Activated CD4-positive, alpha-beta T cell treated with anti-CD3 and anti-CD28 coated beads for 24 hours (primary cell): ENCODE measurements at regions not wholly inside any gene's neighbourhood (a gene's known extent, or its start where the extent isn't known, plus 50 kb on each side); places are given as distances from the start of the nearest gene placed in this dataset.

Source experiments
- DNase-seq, 2 donors: peaks; one replicate each; pipeline ENCODE4 v3.0.0-alpha.2; 2020; ENCODE audit warnings: low read depth in 2 of 2

- no peak for DNase-seq
Observed at GRCh38 chr6:21811484-21811883, 217.9 kb downstream of the SOX4 start.

GRCh38 chr6:21816231-21816630 lies 222.7 kb downstream of the SOX4 start:
- DNase-seq, result no peak

GRCh38 chr6:21820442-21820841 lies 226.9 kb downstream of the SOX4 start:
- no peak for DNase-seq

- no peak for DNase-seq
Observed at GRCh38 chr6:21823371-21823770, 229.8 kb downstream of the SOX4 start.

GRCh38 chr6:21824431-21825177 lies 231.1 kb downstream of the SOX4 start:
- DNase-seq, result no peak

GRCh38 chr6:21826023-21826422 lies 232.5 kb downstream of the SOX4 start:
- no peak for DNase-seq

GRCh38 chr6:21826904-21827303 lies 233.4 kb downstream of the SOX4 start:
- DNase-seq, result no peak

- no peak for DNase-seq
Observed at GRCh38 chr6:21827425-21828202, 234.1 kb downstream of the SOX4 start.

GRCh38 chr6:21828704-21829103 lies 235.2 kb downstream of the SOX4 start:
- no peak for DNase-seq

- no peak for DNase-seq
Observed at GRCh38 chr6:21829126-21829525, 235.6 kb downstream of the SOX4 start.

- no peak for DNase-seq
Observed at GRCh38 chr6:21831521-21832291, 238.2 kb downstream of the SOX4 start.

- DNase-seq, result no peak
Observed at GRCh38 chr6:21836277-21836676, 242.7 kb downstream of the SOX4 start.

GRCh38 chr6:21836772-21837425 lies 243.3 kb downstream of the SOX4 start:
- DNase-seq, result no peak

GRCh38 chr6:21840428-21840827 lies 246.9 kb downstream of the SOX4 start:
- DNase-seq, result no peak

- DNase-seq, result no peak
Observed at GRCh38 chr6:21842875-21843645, 249.5 kb downstream of the SOX4 start.

GRCh38 chr6:21844120-21844917 lies 250.8 kb downstream of the SOX4 start:
- no peak for DNase-seq

GRCh38 chr6:21845018-21845417 lies 251.5 kb downstream of the SOX4 start:
- DNase-seq, result no peak

- DNase-seq, result no peak
Observed at GRCh38 chr6:21845439-21846140, 252.0 kb downstream of the SOX4 start.

GRCh38 chr6:21846541-21847451 lies 253.2 kb downstream of the SOX4 start:
- DNase-seq, result no peak
